Smooth muscle cell of the brain vasculature (primary cell): ENCODE measurements at regions not wholly inside any gene's neighbourhood (a gene's known extent, or its start where the extent isn't known, plus 50 kb on each side); places are given as distances from the start of the nearest gene placed in this dataset.
"Not testable (repeated sequence)": the region's sequence is repeated elsewhere in the genome, so short reads cannot be mapped to it uniquely, and the experiment has no call there.

ENCODE experiments used
- DNase-seq: peaks from one replicate; pipeline ENCODE4 v3.0.0-alpha.2; 2012; ENCODE audit warnings: low read depth, low spot score

DNA sequence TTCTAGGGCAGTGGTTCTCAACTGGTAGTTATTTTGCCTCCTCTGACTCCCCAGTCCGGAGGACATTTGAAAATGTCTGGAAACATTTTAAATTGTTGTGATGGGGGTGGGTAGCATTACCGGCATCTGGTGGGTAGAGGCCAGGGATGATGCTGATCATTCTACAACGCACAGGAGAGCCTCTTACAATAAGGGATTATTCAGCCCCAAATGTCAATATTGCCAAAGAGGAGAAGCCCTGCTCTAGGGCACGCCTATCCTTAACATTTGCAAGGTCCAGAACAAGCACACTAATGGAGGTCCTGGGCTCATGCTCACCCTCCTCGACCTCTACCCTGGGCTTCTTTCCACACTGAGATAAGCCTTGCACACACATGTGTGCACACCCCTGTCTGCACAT, 106.4 kb downstream of the MINAR1 start:
- DNase-seq = no peak

DNA sequence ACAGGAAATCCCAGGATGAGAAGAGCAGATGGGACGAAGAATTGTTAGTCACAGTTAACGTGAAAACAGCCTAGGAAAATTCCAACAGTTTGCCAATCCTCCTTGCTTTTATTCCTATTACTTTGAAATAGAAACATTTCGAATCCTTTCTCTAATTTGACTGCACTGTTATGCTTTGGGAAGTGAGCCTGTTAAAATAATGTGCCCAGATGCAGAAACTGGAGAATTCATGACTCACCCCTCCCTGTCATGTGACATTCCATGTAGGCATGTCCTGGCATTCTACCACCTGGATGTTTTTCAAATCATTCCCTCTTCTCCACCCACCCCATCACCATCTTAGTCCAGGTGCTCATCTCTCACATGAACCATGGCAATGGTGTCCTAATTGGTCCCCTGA, 107.3 kb downstream of the MINAR1 start:
- no peak for DNase-seq

GRCh38 chr15:79540551-79540950, 108.4 kb downstream of the MINAR1 start:
- no peak for DNase-seq

GRCh38 chr15:79541196-79541595, 109.1 kb downstream of the MINAR1 start:
- DNase-seq = no peak

GRCh38 chr15:79543097-79543496, 111.0 kb downstream of the MINAR1 start:
- no peak for DNase-seq

GRCh38 chr15:79549196-79549595, 117.1 kb downstream of the MINAR1 start:
- DNase-seq = no peak

GRCh38 chr15:79560384-79560783, 128.2 kb downstream of the MINAR1 start:
- no peak for DNase-seq

DNA sequence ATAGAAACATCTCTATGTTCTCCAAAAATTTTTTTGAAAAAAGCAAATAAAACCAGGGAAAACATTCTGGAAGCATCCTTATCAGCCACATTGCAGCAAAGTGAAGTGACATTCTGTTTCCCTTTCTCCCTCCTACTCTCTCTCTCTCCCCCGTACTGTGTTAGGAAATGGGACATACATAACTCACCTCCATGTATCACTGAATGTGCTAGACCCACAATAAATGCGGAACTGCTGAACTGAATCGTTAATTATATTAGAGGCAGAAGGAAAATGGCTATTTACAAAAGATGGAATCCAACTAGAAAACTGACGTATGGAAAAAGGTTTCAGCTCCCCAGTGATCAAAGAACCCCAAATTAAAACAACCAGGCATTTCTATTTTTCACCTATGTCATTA, 129.8 kb downstream of the MINAR1 start:
- no peak for DNase-seq

- no peak for DNase-seq
Observed at GRCh38 chr15:79562403-79562815, 130.3 kb downstream of the MINAR1 start.

GRCh38 chr15:79562899-79563298, 130.8 kb downstream of the MINAR1 start:
- DNase-seq = no peak

DNA sequence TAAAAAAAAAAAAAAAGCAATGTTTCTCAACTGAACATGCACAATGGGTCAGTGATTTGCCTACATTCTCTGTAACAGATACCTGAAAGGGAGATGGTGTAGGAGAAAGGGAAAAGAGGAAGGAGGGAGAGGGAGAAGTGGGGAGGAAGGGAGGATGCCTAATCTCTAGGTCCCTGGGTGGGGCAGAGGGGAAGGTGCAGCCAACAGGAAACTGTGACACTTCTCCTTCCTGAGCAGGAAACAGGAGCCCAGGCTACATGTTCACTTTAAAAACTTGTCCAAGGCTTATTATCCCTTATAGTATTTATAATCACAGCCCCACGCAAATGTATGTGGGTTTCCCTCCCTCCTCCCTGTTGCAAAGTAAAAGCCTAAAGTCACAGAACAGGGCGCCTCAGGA, 137.9 kb downstream of the MINAR1 start:
- no peak for DNase-seq

DNA sequence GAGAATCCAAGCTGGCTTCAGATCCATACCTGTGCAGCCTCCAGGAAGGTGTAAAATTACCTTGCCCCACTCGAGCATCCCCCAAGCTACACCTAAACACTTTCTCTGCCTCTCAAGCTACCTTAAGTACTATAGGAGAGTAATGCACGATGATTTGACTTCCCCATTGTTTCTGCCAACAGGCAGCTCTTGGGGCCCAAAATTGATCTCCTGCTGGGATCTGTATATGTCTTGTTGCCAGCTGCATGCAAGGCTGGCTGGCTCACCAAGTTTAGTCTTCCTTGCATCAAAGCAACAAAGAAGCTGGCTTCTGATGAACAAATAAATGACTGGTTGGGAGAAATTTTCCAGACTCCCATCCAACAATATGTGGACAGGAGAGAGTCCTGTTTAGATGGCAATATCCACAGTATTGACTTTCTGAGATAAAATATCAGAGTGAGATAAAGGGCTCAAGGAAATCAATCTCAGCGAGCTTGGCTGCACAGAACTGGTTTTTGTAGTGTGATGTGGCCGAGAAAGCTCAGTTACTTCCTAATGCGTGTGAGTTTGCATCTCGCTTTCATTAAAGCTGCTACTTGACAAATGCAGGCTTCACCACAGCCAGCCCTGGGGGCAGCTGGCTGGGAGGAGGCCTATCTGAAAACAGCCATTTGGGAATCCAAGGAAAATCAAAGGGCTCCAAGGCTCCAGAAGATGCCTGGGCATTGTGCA, 140.7 kb downstream of the MINAR1 start:
- DNase-seq = no peak

GRCh38 chr15:79574431-79575273, 142.5 kb downstream of the MINAR1 start:
- not testable (repeated sequence) for DNase-seq

DNA sequence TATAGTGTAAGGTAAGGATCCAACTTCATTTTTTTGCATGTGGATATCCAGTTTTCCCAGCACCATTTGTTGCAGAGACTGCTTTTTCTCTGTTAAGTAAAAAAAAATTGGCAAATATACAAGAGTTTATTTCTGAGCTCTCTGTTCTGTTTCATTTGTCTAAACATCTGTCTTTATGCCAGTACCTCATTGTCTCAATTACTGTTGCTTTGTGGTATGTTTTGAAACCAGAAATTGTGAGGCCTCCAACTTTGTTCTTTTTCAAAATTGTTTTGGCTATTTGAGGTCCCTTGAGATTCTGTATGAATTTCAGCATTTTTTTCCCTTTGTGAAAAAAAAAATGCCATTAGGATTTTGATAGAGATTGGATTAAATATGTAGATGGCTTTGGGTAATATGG, 150.5 kb downstream of the MINAR1 start:
- no peak for DNase-seq

GRCh38 chr15:79592126-79592525, 160.0 kb downstream of the MINAR1 start:
- DNase-seq = no peak

GRCh38 chr15:79593119-79593869, 161.2 kb downstream of the MINAR1 start:
- no peak for DNase-seq

DNA sequence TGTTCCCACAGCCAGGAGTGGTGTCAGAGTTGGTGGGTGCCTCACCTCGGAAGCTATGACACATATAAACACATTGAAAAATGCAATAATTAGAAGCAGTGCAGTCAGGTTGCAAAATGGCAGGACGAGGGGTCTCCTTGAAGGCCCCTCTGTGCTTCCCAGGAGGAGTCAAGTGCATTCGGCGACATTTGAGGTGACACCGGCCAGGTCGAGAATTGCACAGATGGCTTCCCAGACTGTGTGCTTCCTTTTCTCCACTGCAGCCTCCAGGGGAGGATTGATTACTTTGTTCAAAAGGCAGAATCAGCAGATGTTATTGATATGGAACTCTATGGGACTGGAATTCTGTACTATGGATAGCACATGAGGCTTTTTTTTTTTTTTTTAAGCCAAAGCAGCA, 163.2 kb downstream of the MINAR1 start:
- no peak for DNase-seq

- peak; percentile 4 for DNase-seq
Observed at GRCh38 chr15:79595995-79596622, 164.0 kb downstream of the MINAR1 start.

DNA sequence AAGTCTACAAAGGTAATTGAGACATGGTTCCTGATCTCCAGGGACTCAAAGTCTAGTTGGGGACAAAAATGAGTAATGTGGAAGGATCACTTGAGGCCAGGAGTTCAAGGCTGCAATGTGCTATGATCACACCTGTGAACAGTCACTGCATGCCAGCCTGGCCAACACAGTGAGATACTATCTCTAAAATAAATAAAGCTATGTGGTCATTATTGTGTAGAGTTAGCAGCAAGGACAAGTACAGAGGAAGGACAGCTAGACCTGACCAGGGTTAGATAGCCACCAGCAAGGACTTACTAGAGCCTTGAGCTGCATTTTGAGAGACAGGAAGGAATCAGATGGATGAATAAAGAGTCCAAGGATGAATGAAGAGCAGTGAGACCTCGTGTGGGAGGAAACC, 166.5 kb downstream of the MINAR1 start:
- no peak for DNase-seq

GRCh38 chr15:79601405-79602086, 169.4 kb downstream of the MINAR1 start:
- DNase-seq = no peak

GRCh38 chr15:79602180-79602579, 170.0 kb downstream of the MINAR1 start:
- no peak for DNase-seq
